ENCODE measurements at regions not wholly inside any gene's neighbourhood (a gene's known extent, or its start where the extent isn't known, plus 50 kb on each side); places are given as distances from the start of the nearest gene placed in this dataset.

GRCh38 chr5:156042726-156043125 lies 284.2 kb upstream of the SGCD start:
- H3K79me2 ChIP-seq (ENCODE audit: low read length): no peaks in the 10 kb centered on the region
- no peak overlapping the region for H3K4me3 ChIP-seq (ENCODE audit: low read length)
- no peaks in the 10 kb centered on the region for H3K9me3 ChIP-seq (replicated peaks; ENCODE audit: insufficient read depth, low read length)
- no peak overlapping the region for H3K9ac ChIP-seq (ENCODE audit: low read length)
- no peaks in the 10 kb centered on the region for H3K36me3 ChIP-seq (replicated peaks; ENCODE audit: insufficient read depth, low read length)
- H4K20me1 ChIP-seq (ENCODE audit: insufficient read depth, low read length): no peaks in the 10 kb centered on the region
- no peak overlapping the region for H3K4me2 ChIP-seq (ENCODE audit: low read depth, low read length)
- no peak for DNase-seq
- TF ChIP-seq EZH2 (optimal IDR thresholded peaks at IDR 0.05; ENCODE audit: low read depth, low read length): no peak
- TF ChIP-seq EZH2phosphoT487 (IDR thresholded peaks at IDR 0.05; ENCODE audit: low read length): no peak
- TF ChIP-seq, protein P1, sequence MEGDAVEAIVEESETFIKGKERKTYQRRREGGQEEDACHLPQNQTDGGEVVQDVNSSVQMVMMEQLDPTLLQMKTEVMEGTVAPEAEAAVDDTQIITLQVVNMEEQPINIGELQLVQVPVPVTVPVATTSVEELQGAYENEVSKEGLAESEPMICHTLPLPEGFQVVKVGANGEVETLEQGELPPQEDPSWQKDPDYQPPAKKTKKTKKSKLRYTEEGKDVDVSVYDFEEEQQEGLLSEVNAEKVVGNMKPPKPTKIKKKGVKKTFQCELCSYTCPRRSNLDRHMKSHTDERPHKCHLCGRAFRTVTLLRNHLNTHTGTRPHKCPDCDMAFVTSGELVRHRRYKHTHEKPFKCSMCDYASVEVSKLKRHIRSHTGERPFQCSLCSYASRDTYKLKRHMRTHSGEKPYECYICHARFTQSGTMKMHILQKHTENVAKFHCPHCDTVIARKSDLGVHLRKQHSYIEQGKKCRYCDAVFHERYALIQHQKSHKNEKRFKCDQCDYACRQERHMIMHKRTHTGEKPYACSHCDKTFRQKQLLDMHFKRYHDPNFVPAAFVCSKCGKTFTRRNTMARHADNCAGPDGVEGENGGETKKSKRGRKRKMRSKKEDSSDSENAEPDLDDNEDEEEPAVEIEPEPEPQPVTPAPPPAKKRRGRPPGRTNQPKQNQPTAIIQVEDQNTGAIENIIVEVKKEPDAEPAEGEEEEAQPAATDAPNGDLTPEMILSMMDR (IDR thresholded peaks at IDR 0.05; ENCODE audit: low read length): no peak
- no peaks in the 10 kb centered on the region for H3K9me2 ChIP-seq (replicated peaks; ENCODE audit: insufficient read depth, low read length)
- H2AFZ ChIP-seq (ENCODE audit: low read length): no peak overlapping the region
- no peaks in the 10 kb centered on the region for H3K27me3 ChIP-seq (replicated peaks; ENCODE audit: insufficient read depth, low read length)
- H3K27ac ChIP-seq (ENCODE audit: low read length): no peak overlapping the region
- no peaks in the 10 kb centered on the region for H3F3A ChIP-seq (ENCODE audit: insufficient read depth, low read length)
- no peaks in the 10 kb centered on the region for H3K4me1 ChIP-seq (ENCODE audit: low read length)

DNA sequence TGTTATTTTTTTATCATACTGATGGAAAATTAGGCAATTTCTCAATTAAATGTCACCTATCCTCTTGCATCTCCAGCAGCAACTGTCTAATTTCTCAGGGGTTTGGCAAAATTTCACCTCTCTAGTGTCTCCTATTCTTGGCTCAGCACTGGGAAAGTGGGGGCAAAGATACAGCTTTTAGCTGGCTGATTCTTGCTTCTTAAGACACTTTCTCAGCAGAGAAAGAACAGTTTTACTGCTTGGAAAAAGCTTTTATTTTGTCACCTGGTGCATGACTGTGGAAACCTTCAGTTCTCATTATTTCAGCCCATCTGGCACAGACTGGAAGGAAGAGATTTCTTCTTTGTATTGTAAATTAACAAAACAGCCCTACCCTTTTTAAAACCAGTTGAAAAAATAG lies 283.6 kb upstream of the SGCD start:
- Histone ChIP-seq H4K20me1 (ENCODE audit: insufficient read depth, low read length) (no peaks in the 10 kb centered on the region), H3K9ac (ENCODE audit: low read length) (no peak overlapping the region), H3K27me3 (replicated peaks; ENCODE audit: insufficient read depth, low read length) (no peaks in the 10 kb centered on the region), H2AFZ (ENCODE audit: low read length) (no peak overlapping the region), H3K27ac (ENCODE audit: low read length) (no peak overlapping the region), H3K9me3 (replicated peaks; ENCODE audit: insufficient read depth, low read length) (no peaks in the 10 kb centered on the region), H3K4me1 (ENCODE audit: low read length) (no peaks in the 10 kb centered on the region), H3K9me2 (replicated peaks; ENCODE audit: insufficient read depth, low read length) (no peaks in the 10 kb centered on the region), H3K4me3 (ENCODE audit: low read length) (no peak overlapping the region), H3K36me3 (replicated peaks; ENCODE audit: insufficient read depth, low read length) (no peaks in the 10 kb centered on the region), H3K79me2 (ENCODE audit: low read length) (no peaks in the 10 kb centered on the region), H3K4me2 (ENCODE audit: low read depth, low read length) (no peak overlapping the region), H3F3A (ENCODE audit: insufficient read depth, low read length) (no peaks in the 10 kb centered on the region)
- TF ChIP-seq, protein P1 (IDR thresholded peaks at IDR 0.05; ENCODE audit: low read length): no peak
- TF ChIP-seq EZH2 (optimal IDR thresholded peaks at IDR 0.05; ENCODE audit: low read depth, low read length): no peak
- no peak for TF ChIP-seq EZH2phosphoT487 (IDR thresholded peaks at IDR 0.05; ENCODE audit: low read length)
- no peak for DNase-seq

GRCh38 chr5:156051972-156052371 lies 275.0 kb upstream of the SGCD start:
- H3K4me3 ChIP-seq (ENCODE audit: low read length): no peak overlapping the region
- H3K9me2 ChIP-seq (replicated peaks; ENCODE audit: insufficient read depth, low read length): no peaks in the 10 kb centered on the region
- no peak overlapping the region for H3K4me2 ChIP-seq (ENCODE audit: low read depth, low read length)
- no peak overlapping the region for H3K9ac ChIP-seq (ENCODE audit: low read length)
- H3K27me3 ChIP-seq (replicated peaks; ENCODE audit: insufficient read depth, low read length): no peaks in the 10 kb centered on the region
- H3K4me1 ChIP-seq (ENCODE audit: low read length): no peaks in the 10 kb centered on the region
- H3F3A ChIP-seq (ENCODE audit: insufficient read depth, low read length): no peaks in the 10 kb centered on the region
- no peaks in the 10 kb centered on the region for H4K20me1 ChIP-seq (ENCODE audit: insufficient read depth, low read length)
- no peak overlapping the region for H2AFZ ChIP-seq (ENCODE audit: low read length)
- no peaks in the 10 kb centered on the region for H3K9me3 ChIP-seq (replicated peaks; ENCODE audit: insufficient read depth, low read length)
- H3K79me2 ChIP-seq (ENCODE audit: low read length): no peaks in the 10 kb centered on the region
- H3K36me3 ChIP-seq (replicated peaks; ENCODE audit: insufficient read depth, low read length): no peaks in the 10 kb centered on the region
- H3K27ac ChIP-seq (ENCODE audit: low read length): no peak overlapping the region
- TF ChIP-seq, protein P1 (IDR thresholded peaks at IDR 0.05; ENCODE audit: low read length): no peak
- TF ChIP-seq EZH2 (optimal IDR thresholded peaks at IDR 0.05; ENCODE audit: low read depth, low read length): no peak
- DNase-seq: no peak

Data from MM.1S (cell line).